Activated CD4-positive, alpha-beta T cell treated with anti-CD3 and anti-CD28 coated beads, Interleukin-2, amount 50 U/mL, for 24 hours (primary cell): ENCODE measurements at regions not wholly inside any gene's neighbourhood (a gene's known extent, or its start where the extent isn't known, plus 50 kb on each side); places are given as distances from the start of the nearest gene placed in this dataset.

Experiments
- DNase-seq, 2 donors: peaks; one replicate each; pipeline ENCODE4 v3.0.0-alpha.2; 2020; ENCODE audit warnings: low read depth in 1 of 2, low spot score in 1 of 2

- no peak for DNase-seq
Measured at GRCh38 chr13:106383791-106384190, 151.7 kb downstream of the EFNB2 start.

DNA sequence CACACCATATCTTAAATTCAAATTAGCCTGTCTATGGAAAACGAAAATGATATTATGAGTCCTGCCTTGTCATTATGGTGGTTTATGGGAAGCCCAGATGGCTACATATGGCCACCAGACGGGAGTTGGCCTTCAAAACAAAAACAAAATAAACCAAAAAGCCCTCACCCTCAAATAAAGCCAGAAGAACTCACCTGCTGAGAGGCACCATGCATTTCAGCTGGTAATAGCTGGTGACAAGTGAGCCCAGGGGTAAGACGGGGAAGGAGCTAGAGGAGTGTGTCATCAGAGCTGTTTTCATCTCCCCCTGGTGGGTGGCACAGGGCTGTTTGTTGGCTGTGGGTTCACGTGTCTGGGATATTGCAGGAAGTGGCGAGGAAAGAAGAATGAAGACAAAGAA lies 152.9 kb downstream of the EFNB2 start:
- DNase-seq: no peak

GRCh38 chr13:106381091-106381490 lies 154.4 kb downstream of the EFNB2 start:
- DNase-seq: no peak

DNA sequence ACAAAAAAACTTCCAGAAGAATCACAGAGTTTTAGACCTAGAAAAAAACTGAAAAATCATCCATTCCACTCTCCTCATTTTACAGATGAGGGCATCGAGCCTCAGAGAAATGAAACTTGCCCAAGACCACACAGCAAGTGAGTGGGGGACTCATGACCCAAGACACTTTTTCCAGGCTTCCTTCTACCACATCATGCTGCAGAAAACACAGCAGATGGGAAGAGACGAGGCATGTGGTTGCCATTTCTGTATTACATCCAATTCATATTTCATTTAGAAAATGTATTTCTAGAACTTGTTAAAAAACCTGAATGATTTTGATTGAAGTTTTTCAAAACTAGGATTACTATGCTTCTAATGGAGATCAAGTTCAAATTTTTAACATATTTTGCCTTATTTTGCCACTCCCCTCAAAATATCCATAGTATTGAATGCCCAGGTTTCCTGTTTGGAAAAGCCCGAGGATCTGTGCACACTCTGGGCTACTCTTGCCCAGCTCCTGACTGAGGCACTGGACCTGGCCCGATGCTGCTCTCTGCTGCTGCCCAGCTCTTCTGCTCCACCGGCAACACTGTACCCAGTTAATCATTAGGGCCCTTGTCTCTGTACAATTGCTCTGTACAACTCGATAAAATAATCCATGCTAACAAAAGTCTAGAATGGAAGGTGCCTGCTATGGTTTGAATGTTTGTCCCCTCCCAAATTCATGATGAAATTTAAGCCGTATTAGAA lies 157.4 kb downstream of the EFNB2 start:
- no peak for DNase-seq

- DNase-seq: no peak
Measured at GRCh38 chr13:106377341-106377740, 158.1 kb downstream of the EFNB2 start.

GRCh38 chr13:106376401-106377112 lies 158.9 kb downstream of the EFNB2 start:
- no peak for DNase-seq

- DNase-seq: no peak
Measured at GRCh38 chr13:106375085-106375484, 160.4 kb downstream of the EFNB2 start.

DNA sequence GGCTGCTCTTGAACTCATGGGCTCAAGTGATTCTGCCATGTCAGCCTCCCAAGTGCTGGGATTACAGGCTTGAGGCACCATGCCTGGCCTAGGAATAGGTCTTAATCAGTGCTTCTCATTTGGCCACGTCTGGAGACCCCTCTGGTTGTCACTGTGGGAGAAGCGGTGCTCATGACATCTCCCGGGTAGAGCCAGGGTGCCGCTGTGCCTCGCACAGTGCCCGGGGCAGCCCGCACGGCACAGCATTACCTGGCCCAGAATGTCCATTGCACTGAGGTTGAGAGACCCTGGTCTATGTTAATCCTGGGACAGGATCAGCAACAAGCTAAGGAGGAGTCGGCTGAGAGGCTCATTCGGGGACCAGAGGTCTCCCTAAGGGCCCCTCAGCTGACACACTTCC lies 160.8 kb downstream of the EFNB2 start:
- DNase-seq: no peak

- no peak for DNase-seq
Measured at GRCh38 chr13:106373989-106374572, 161.4 kb downstream of the EFNB2 start.

- DNase-seq: no peak
Measured at GRCh38 chr13:106373304-106373988, 162.0 kb downstream of the EFNB2 start.

- no peak for DNase-seq
Measured at GRCh38 chr13:106372199-106373155, 163.0 kb downstream of the EFNB2 start.

GRCh38 chr13:106371024-106371423 lies 164.4 kb downstream of the EFNB2 start:
- DNase-seq: no peak

DNA sequence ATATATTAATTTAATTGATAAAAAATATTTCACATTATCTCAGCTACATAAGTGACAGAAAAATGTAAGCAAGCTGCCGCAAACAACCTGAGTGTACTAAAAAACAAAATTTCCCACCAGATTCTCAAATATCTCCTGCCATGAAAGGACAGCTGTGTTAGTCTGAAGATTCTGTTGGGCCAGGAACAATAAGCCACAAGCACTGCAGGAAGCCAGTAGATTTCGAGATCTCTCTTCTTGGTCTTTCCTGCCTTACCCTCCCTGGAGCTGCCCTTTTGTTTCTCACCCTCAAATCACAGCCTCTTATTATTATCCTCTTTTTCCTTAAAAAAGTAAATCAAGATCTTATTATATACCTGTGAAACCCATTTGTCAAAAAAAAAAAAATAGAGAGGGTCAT lies 165.6 kb downstream of the EFNB2 start:
- DNase-seq: no peak

- DNase-seq: no peak
Measured at GRCh38 chr13:106369091-106369490, 166.4 kb downstream of the EFNB2 start.

- DNase-seq: no peak
Measured at GRCh38 chr13:106367361-106367971, 168.0 kb downstream of the EFNB2 start.

GRCh38 chr13:106362707-106363106 lies 172.8 kb downstream of the EFNB2 start:
- no peak for DNase-seq

GRCh38 chr13:106361621-106362020 lies 173.8 kb downstream of the EFNB2 start:
- DNase-seq: no peak

DNA sequence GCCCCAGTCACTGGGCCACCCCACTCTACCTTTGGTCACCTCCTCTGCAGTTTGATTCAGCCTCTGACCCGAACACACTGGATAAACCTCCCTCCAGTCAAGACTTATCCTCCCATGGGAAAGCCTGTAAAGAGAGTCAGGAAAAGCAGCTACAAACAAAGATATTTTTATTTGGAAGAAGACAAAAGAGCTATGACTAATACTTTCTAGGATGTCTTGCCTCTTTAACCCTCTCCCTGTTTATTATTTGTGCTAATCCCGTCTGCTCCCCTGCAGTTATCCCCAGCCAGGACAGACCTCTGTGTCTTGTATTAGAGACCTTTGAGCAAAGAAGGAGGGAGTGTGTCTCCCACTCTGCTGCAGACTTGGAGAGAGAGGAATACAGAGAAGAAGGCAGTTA lies 178.3 kb downstream of the EFNB2 start:
- DNase-seq: no peak

- DNase-seq: no peak
Measured at GRCh38 chr13:106355866-106356265, 179.6 kb downstream of the EFNB2 start.

- DNase-seq: no peak
Measured at GRCh38 chr13:106354961-106355360, 180.5 kb downstream of the EFNB2 start.
